ENCODE measurements at regions not wholly inside any gene's neighbourhood (a gene's known extent, or its start where the extent isn't known, plus 50 kb on each side); places are given as distances from the start of the nearest gene placed in this dataset.

GRCh38 chr15:48012191-48012590, 108.6 kb upstream of the SLC24A5 start (continued):
- TF ChIP-seq PATZ1 (CRISPR knock-in tag; IDR thresholded peaks at IDR 0.05; ENCODE audit: borderline replicate concordance) (no peak), TOX (CRISPR knock-in tag; IDR thresholded peaks at IDR 0.05; ENCODE audit: borderline replicate concordance) (no peak), PPARA (CRISPR knock-in tag; IDR thresholded peaks at IDR 0.05; ENCODE audit: borderline replicate concordance) (no peak), ARNTL (CRISPR knock-in tag; IDR thresholded peaks at IDR 0.05; ENCODE audit: borderline replicate concordance, low read depth) (no peak)

GRCh38 chr15:48016865-48017264, 103.9 kb upstream of the SLC24A5 start:
- TF ChIP-seq CREB5 (CRISPR knock-in tag; IDR thresholded peaks at IDR 0.05; ENCODE audit: low read depth) (no peak), POU6F1 (CRISPR knock-in tag; IDR thresholded peaks at IDR 0.05; ENCODE audit: borderline replicate concordance, low read depth) (no peak), ISL1 (CRISPR knock-in tag; IDR thresholded peaks at IDR 0.05) (no peak), ZC3H10 (CRISPR knock-in tag; IDR thresholded peaks at IDR 0.05) (no peak), ZNF8 (CRISPR knock-in tag; IDR thresholded peaks at IDR 0.05) (no peak), ZFP3 (CRISPR knock-in tag; IDR thresholded peaks at IDR 0.05) (no peak), PPARA (CRISPR knock-in tag; IDR thresholded peaks at IDR 0.05; ENCODE audit: borderline replicate concordance) (no peak)
- no peak for ATAC-seq

GRCh38 chr15:48017747-48018146, 103.0 kb upstream of the SLC24A5 start:
- TF ChIP-seq CREB5 (CRISPR knock-in tag; IDR thresholded peaks at IDR 0.05; ENCODE audit: low read depth) (no peak), RARB (CRISPR knock-in tag; IDR thresholded peaks at IDR 0.05) (no peak), ZFP30 (CRISPR knock-in tag; IDR thresholded peaks at IDR 0.05) (no peak), ISL1 (CRISPR knock-in tag; IDR thresholded peaks at IDR 0.05) (no peak), PATZ1 (CRISPR knock-in tag; IDR thresholded peaks at IDR 0.05; ENCODE audit: borderline replicate concordance) (no peak)
- no peak for ATAC-seq

- TF ChIP-seq PPARA (CRISPR knock-in tag; IDR thresholded peaks at IDR 0.05; ENCODE audit: borderline replicate concordance) (no peak), ZNF8 (CRISPR knock-in tag; IDR thresholded peaks at IDR 0.05) (no peak), OSR1 (CRISPR knock-in tag; IDR thresholded peaks at IDR 0.05) (no peak), TSHZ2 (CRISPR knock-in tag; IDR thresholded peaks at IDR 0.05) (no peak), CSDC2 (CRISPR knock-in tag; IDR thresholded peaks at IDR 0.05) (no peak), BACH2 (CRISPR knock-in tag; IDR thresholded peaks at IDR 0.05; ENCODE audit: borderline replicate concordance) (no peak), ZNF70 (CRISPR knock-in tag; IDR thresholded peaks at IDR 0.05) (no peak), ARNTL (CRISPR knock-in tag; IDR thresholded peaks at IDR 0.05; ENCODE audit: borderline replicate concordance, low read depth) (no peak), GLIS3 (CRISPR knock-in tag; IDR thresholded peaks at IDR 0.05) (no peak), ZNF565 (CRISPR knock-in tag; conservative IDR thresholded peaks at IDR 0.05; ENCODE audit: low read depth) (no peak), SNAI2 (CRISPR knock-in tag; IDR thresholded peaks at IDR 0.05) (no peak), TOX (CRISPR knock-in tag; IDR thresholded peaks at IDR 0.05; ENCODE audit: borderline replicate concordance) (no peak), ZFP3 (CRISPR knock-in tag; IDR thresholded peaks at IDR 0.05) (no peak), ISL1 (CRISPR knock-in tag; IDR thresholded peaks at IDR 0.05) (no peak), RARB (CRISPR knock-in tag; IDR thresholded peaks at IDR 0.05) (no peak), ZC3H10 (CRISPR knock-in tag; IDR thresholded peaks at IDR 0.05) (no peak), ZFP30 (CRISPR knock-in tag; IDR thresholded peaks at IDR 0.05) (no peak), CSRNP3 (CRISPR knock-in tag; IDR thresholded peaks at IDR 0.05) (no peak)
- no peak for ATAC-seq
These were observed 100.6 kb upstream of the SLC24A5 start for GRCh38 chr15:48020166-48020565.

Measured in SK-N-SH treated with all-trans-retinoic acid at 6 μM for 48 hours (cell line).